DOHH2 (cell line): ENCODE measurements at regions not wholly inside any gene's neighbourhood (a gene's known extent, or its start where the extent isn't known, plus 50 kb on each side); places are given as distances from the start of the nearest gene placed in this dataset.

Source experiments
- CTCF ChIP-seq: fragments of 200-600 bp; sonication (generic); IDR thresholded peaks from one replicate; pipeline ENCODE4 v1.5.1; 2014; ENCODE audit warnings: antibody characterized with exemption, mild to moderate bottlenecking, low read depth, low read length; ENCODE audit not compliant: poor library complexity, severe bottlenecking
- EZH2phosphoT487 ChIP-seq: fragments of 200-600 bp; sonication (generic); IDR thresholded peaks from 2 replicates; pipeline ENCODE4 v1.6.1; 2017; ENCODE audit warnings: borderline replicate concordance, mild to moderate bottlenecking, antibody characterized with exemption, low read length, moderate library complexity, mixed read lengths

- no peak for TF ChIP-seq CTCF
- no peak for TF ChIP-seq EZH2phosphoT487
Observed at GRCh38 chr6:156045401-156046267, 590.0 kb upstream of the NOX3 start.
